Right lobe of liver (tissue), 4 donors: ENCODE measurements at regions not wholly inside any gene's neighbourhood (a gene's known extent, or its start where the extent isn't known, plus 50 kb on each side); places are given as distances from the start of the nearest gene placed in this dataset.

Experiments
- CTCF ChIP-seq, 4 donors: fragments of 200-600 bp in 3 of 4; fragments of 450-650 bp in 1 of 4; IDR thresholded peaks; one replicate each; pipeline versions ENCODE4 v1.5.1 to v1.8.0; 2016 to 2022; ENCODE audit warnings: antibody characterized with exemption in 4 of 4, mild to moderate bottlenecking in 2 of 4
- POLR2A ChIP-seq: fragments of 450-650 bp; IDR thresholded peaks from one replicate; pipeline ENCODE4 v1.6.1; 2017; ENCODE audit warnings: antibody characterized with exemption, mild to moderate bottlenecking
- donor health status: DM: no; HTN: no; CAD: no.
- donor health status: DM: no; HTN: no; CAD: no.
- donor health status: DM: no; HTN: yes; CAD: no.

- TF ChIP-seq CTCF (IDR thresholded peaks at IDR 0.05) (no peak), POLR2A (no peak)
Measured at GRCh38 chr6:4282926-4283325, 147.6 kb upstream of the ECI2 start.
